PFSK-1 (cell line): ENCODE measurements at regions not wholly inside any gene's neighbourhood (a gene's known extent, or its start where the extent isn't known, plus 50 kb on each side); places are given as distances from the start of the nearest gene placed in this dataset.

Experiments
- POLR2AphosphoS5 ChIP-seq: IDR thresholded peaks from 2 replicates; pipeline ENCODE4 v1.6.1; 2012; ENCODE audit warnings: low read depth, mild to moderate bottlenecking, control low read depth, low read length, moderate library complexity
- REST ChIP-seq, 2 experiments: IDR thresholded peaks; 2 replicates each; pipeline versions ENCODE4 v1.6.1 to v1.8.0; 2011 to 2012; ENCODE audit warnings: low read depth in 2 of 2, low read length in 2 of 2, control low read depth in 1 of 2, inconsistent platforms in 1 of 2, mild to moderate bottlenecking in 1 of 2, moderate library complexity in 1 of 2; ENCODE audit not compliant: insufficient read depth in 1 of 2
- SIN3A ChIP-seq: IDR thresholded peaks from 2 replicates; pipeline ENCODE4 v1.6.1; 2012; ENCODE audit warnings: mild to moderate bottlenecking, low read length, moderate library complexity, borderline replicate concordance; ENCODE audit not compliant: insufficient read depth
- TAF1 ChIP-seq: IDR thresholded peaks from 2 replicates; pipeline ENCODE4 v1.6.1; 2012; ENCODE audit warnings: low read length, control low read depth, borderline replicate concordance; ENCODE audit not compliant: insufficient read depth

GRCh38 chr5:89397096-89397495, 514.1 kb upstream of the MEF2C start:
- no peak for TF ChIP-seq POLR2AphosphoS5
- no peak for TF ChIP-seq REST (IDR thresholded peaks at IDR 0.05; ENCODE audit: insufficient read depth in 1 of 2, low read depth in 2 of 2, low read length in 2 of 2)
- TF ChIP-seq SIN3A = no peak
- no peak for TF ChIP-seq TAF1
